Ovary (tissue), 3 donors: ENCODE measurements at regions not wholly inside any gene's neighbourhood (a gene's known extent, or its start where the extent isn't known, plus 50 kb on each side); places are given as distances from the start of the nearest gene placed in this dataset.

Experiments used
- EP300 ChIP-seq: sonication (generic); formaldehyde crosslinking; IDR thresholded peaks from one replicate; pipeline ENCODE4 v1.6.1; 2017; ENCODE audit warnings: antibody characterized with exemption
- POLR2A ChIP-seq: fragments of 450-650 bp; IDR thresholded peaks from one replicate; pipeline ENCODE4 v1.6.1; 2017; ENCODE audit warnings: antibody characterized with exemption, mild to moderate bottlenecking, moderate library complexity
- TF ChIP-seq, protein P1 (sequence below), 3 donors: fragments of 450-650 bp in 2 of 3; fragments of 200-600 bp in 1 of 3; IDR thresholded peaks; one replicate each; pipeline versions ENCODE4 v1.5.1 to v1.8.0; 2016 to 2022; ENCODE audit warnings: antibody characterized with exemption in 3 of 3, mild to moderate bottlenecking in 1 of 3
- donor health status: DM: no; HTN: no; CAD: no.

GRCh38 chr5:8241076-8241475, 372.1 kb downstream of the MTRR start:
- TF ChIP-seq, protein P1, sequence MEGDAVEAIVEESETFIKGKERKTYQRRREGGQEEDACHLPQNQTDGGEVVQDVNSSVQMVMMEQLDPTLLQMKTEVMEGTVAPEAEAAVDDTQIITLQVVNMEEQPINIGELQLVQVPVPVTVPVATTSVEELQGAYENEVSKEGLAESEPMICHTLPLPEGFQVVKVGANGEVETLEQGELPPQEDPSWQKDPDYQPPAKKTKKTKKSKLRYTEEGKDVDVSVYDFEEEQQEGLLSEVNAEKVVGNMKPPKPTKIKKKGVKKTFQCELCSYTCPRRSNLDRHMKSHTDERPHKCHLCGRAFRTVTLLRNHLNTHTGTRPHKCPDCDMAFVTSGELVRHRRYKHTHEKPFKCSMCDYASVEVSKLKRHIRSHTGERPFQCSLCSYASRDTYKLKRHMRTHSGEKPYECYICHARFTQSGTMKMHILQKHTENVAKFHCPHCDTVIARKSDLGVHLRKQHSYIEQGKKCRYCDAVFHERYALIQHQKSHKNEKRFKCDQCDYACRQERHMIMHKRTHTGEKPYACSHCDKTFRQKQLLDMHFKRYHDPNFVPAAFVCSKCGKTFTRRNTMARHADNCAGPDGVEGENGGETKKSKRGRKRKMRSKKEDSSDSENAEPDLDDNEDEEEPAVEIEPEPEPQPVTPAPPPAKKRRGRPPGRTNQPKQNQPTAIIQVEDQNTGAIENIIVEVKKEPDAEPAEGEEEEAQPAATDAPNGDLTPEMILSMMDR (IDR thresholded peaks at IDR 0.05): no peak
- TF ChIP-seq EP300: no peak
- no peak for TF ChIP-seq POLR2A
